HG03457 (cell line): ENCODE measurements at regions not wholly inside any gene's neighbourhood (a gene's known extent, or its start where the extent isn't known, plus 50 kb on each side); places are given as distances from the start of the nearest gene placed in this dataset.

Source experiments
- ATAC-seq: cut with Tn5 transposase; IDR thresholded peaks from one replicate; pipeline ENCODE4 v1.9.1; 2021; ENCODE audit warnings: moderate number of reproducible peaks; ENCODE audit not compliant: unreplicated experiment

GRCh38 chr12:105832021-105832420, 306.7 kb downstream of the NUAK1 start:
- ATAC-seq = no peak

GRCh38 chr12:105832806-105833205, 305.9 kb downstream of the NUAK1 start:
- ATAC-seq = no peak

- ATAC-seq = no peak
Measured at GRCh38 chr12:105834496-105834895, 304.3 kb downstream of the NUAK1 start.

- no peak for ATAC-seq
Measured at GRCh38 chr12:105835580-105836241, 303.0 kb downstream of the NUAK1 start.

GRCh38 chr12:105836242-105836622, 302.5 kb downstream of the NUAK1 start:
- no peak for ATAC-seq

GRCh38 chr12:105839629-105840127, 299.1 kb downstream of the NUAK1 start:
- no peak for ATAC-seq

GRCh38 chr12:105840384-105840783, 298.4 kb downstream of the NUAK1 start:
- no peak for ATAC-seq

GRCh38 chr12:105841840-105842239, 296.9 kb downstream of the NUAK1 start:
- ATAC-seq = no peak

- no peak for ATAC-seq
Measured at GRCh38 chr12:105843561-105843960, 295.2 kb downstream of the NUAK1 start.

- ATAC-seq = no peak
Measured at GRCh38 chr12:105843986-105844760, 294.6 kb downstream of the NUAK1 start.

GRCh38 chr12:105846331-105846730, 292.4 kb downstream of the NUAK1 start:
- ATAC-seq = no peak

- no peak for ATAC-seq
Measured at GRCh38 chr12:105847068-105847467, 291.7 kb downstream of the NUAK1 start.

GRCh38 chr12:105848286-105848685, 290.5 kb downstream of the NUAK1 start:
- ATAC-seq = no peak

GRCh38 chr12:105850103-105850968, 288.4 kb downstream of the NUAK1 start:
- ATAC-seq = no peak

GRCh38 chr12:105852496-105852895, 286.3 kb downstream of the NUAK1 start:
- no peak for ATAC-seq

GRCh38 chr12:105852951-105853350, 285.8 kb downstream of the NUAK1 start:
- no peak for ATAC-seq

- no peak for ATAC-seq
Measured at GRCh38 chr12:105854071-105854470, 284.7 kb downstream of the NUAK1 start.

- no peak for ATAC-seq
Measured at GRCh38 chr12:105855361-105856047, 283.2 kb downstream of the NUAK1 start.

- no peak for ATAC-seq
Measured at GRCh38 chr12:105856048-105856405, 282.7 kb downstream of the NUAK1 start.

GRCh38 chr12:105858981-105859710, 279.6 kb downstream of the NUAK1 start:
- no peak for ATAC-seq
